ENCODE measurements at regions not wholly inside any gene's neighbourhood (a gene's known extent, or its start where the extent isn't known, plus 50 kb on each side); places are given as distances from the start of the nearest gene placed in this dataset.

DNA sequence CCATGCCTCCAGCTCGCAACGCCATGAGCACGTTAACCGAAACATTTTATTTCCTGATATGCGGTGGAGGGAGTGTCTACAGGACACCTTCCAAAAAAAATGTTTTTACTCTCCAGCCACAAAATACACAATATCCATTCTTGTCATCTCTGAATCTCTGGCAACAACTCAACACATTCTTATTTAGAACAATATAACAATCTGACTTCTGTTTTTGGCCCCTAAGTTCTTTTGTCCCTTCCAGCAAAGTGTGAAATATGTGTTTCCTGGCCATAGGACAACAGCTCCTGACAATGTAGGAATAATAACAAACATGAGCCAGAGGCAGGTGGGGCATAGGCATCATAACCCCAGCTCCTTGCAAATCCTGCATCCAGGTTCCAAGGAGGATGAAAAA lies 163.0 kb downstream of the DDX1 start:
- TF ChIP-seq CTCF (IDR thresholded peaks at IDR 0.05; ENCODE audit: insufficient read depth, low read length) (no peak), SPI1 (IDR thresholded peaks at IDR 0.05; ENCODE audit: borderline replicate concordance, low read depth) (no peak), GABPA (IDR thresholded peaks at IDR 0.05; ENCODE audit: low read depth) (no peak), POLR2AphosphoS5 (IDR thresholded peaks at IDR 0.05; ENCODE audit: low read depth) (no peak)

Data from HL-60 (cell line).